ENCODE measurements at regions not wholly inside any gene's neighbourhood (a gene's known extent, or its start where the extent isn't known, plus 50 kb on each side); places are given as distances from the start of the nearest gene placed in this dataset.
A peak's percentile ranks its signal among the peaks of the same experiment; 100 is the strongest.

DNA sequence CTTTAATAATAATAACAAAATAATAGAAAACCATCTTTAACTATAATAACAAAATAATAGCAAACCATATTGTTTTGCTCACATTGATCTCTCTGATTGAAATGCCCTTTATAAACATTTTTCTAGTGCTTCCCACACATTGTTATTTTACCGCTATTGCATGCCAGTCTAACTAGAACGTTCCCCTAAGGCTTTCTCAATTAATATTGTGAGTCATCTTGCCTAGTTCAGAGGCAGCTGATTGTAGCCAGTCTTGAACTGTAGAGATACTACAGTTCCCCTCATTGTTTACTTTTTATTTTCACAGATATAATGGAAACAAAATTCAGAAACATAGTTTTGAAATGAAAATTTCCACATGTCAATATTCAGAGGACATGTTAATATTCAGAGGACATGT is 192.3 kb upstream of the ADGRL4 start:
- Histone ChIP-seq H3K27me3 (ENCODE audit: control insufficient read depth in 3 of 3, insufficient read depth in 3 of 3, low read length in 2 of 3) (no peaks in the 10 kb centered on the region), H3K9me3 (ENCODE audit: control insufficient read depth in 4 of 4, insufficient read depth in 3 of 4, low read length in 3 of 4) (no peaks in the 10 kb centered on the region), H3K4me3 (no peak overlapping the region), H3K4me1 (ENCODE audit: control insufficient read depth in 5 of 5, insufficient read depth in 5 of 5, low read length in 5 of 5) (no peaks in the 10 kb centered on the region), H3K27ac (ENCODE audit: low read depth in 1 of 2, low read length in 1 of 2) (no peak overlapping the region), H3K9ac (ENCODE audit: insufficient read depth in 1 of 2, low read length in 2 of 2) (no peak overlapping the region), H3K36me3 (ENCODE audit: control insufficient read depth in 4 of 4, insufficient read depth in 4 of 4, low read length in 4 of 4) (no peaks in the 10 kb centered on the region)
- 50 to 78% methylated on average over 2 of the region's 2 CpGs for WGBS, 2 donors
- DNase-seq (no peak), ATAC-seq (ENCODE audit: insufficient read depth, low FRiP score) (no peak)
- TF ChIP-seq, protein P1, sequence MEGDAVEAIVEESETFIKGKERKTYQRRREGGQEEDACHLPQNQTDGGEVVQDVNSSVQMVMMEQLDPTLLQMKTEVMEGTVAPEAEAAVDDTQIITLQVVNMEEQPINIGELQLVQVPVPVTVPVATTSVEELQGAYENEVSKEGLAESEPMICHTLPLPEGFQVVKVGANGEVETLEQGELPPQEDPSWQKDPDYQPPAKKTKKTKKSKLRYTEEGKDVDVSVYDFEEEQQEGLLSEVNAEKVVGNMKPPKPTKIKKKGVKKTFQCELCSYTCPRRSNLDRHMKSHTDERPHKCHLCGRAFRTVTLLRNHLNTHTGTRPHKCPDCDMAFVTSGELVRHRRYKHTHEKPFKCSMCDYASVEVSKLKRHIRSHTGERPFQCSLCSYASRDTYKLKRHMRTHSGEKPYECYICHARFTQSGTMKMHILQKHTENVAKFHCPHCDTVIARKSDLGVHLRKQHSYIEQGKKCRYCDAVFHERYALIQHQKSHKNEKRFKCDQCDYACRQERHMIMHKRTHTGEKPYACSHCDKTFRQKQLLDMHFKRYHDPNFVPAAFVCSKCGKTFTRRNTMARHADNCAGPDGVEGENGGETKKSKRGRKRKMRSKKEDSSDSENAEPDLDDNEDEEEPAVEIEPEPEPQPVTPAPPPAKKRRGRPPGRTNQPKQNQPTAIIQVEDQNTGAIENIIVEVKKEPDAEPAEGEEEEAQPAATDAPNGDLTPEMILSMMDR (IDR thresholded peaks at IDR 0.05; ENCODE audit: control extremely low read depth, extremely low read depth) = no peak

DNA sequence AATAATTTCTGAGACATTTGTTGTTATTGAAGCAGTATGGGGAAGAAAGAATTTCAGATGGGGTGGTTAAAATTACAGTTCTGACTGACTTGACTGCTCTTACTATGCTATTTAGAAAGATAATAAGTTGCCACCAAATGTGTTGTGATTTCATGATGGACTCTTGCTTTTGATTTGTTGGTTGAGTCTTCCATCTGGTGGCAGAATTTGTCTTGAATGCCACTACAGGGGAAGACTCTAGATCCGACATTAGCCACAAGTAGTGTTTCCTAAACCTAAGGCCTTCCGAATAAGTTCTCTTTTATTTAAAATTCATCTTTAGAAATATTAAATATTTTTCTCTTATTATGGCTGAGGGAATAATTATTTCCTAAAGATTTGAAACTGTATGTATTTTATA is 190.9 kb upstream of the ADGRL4 start:
- TF ChIP-seq, protein P1 (IDR thresholded peaks at IDR 0.05; ENCODE audit: control extremely low read depth, extremely low read depth) = peak; percentile 20
- H3K27me3 ChIP-seq (ENCODE audit: control insufficient read depth in 3 of 3, insufficient read depth in 3 of 3, low read length in 2 of 3) = no peaks in the 10 kb centered on the region
- peaks cover 0 to 3% (median 0%) of the 10 kb centered on the region in 5 donors for H3K4me1 ChIP-seq (ENCODE audit: control insufficient read depth in 5 of 5, insufficient read depth in 5 of 5, low read length in 5 of 5)
- no peak overlapping the region for H3K27ac ChIP-seq (ENCODE audit: low read depth in 1 of 2, low read length in 1 of 2)
- no peak overlapping the region for H3K9ac ChIP-seq (ENCODE audit: insufficient read depth in 1 of 2, low read length in 2 of 2)
- WGBS, 2 donors = 69 to 78% methylated on average over 2 of the region's 2 CpGs
- no peaks in the 10 kb centered on the region for H3K36me3 ChIP-seq (ENCODE audit: control insufficient read depth in 4 of 4, insufficient read depth in 4 of 4, low read length in 4 of 4)
- peak in 2 of 3 donors; percentile 33 to 39 for DNase-seq
- H3K9me3 ChIP-seq (ENCODE audit: control insufficient read depth in 4 of 4, insufficient read depth in 3 of 4, low read length in 3 of 4) = no peaks in the 10 kb centered on the region
- ATAC-seq (ENCODE audit: insufficient read depth, low FRiP score) = no peak
- no peak overlapping the region for H3K4me3 ChIP-seq

DNA sequence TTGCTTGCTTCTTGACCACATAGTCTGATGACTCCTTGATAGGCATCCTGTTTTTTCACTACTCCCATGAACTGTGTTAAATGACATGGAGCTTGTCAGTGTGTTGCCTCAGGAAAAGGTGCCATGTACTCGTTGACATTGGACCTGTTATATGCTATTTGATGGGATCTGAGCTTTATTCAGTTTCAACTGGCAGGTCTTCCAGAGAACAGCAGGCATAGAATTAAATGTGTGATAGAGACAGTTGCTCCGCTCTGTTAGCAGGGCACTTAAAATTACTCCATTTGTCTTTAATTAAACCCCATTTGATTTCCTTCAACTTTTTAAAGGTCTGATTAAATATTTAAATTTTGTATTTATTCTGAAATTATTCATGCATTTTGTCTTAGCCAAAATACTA is 189.7 kb upstream of the ADGRL4 start:
- WGBS, 2 donors = 89 to 91% methylated on average over 2 of the region's 2 CpGs
- no peaks in the 10 kb centered on the region for H3K36me3 ChIP-seq (ENCODE audit: control insufficient read depth in 4 of 4, insufficient read depth in 4 of 4, low read length in 4 of 4)
- TF ChIP-seq, protein P1 (IDR thresholded peaks at IDR 0.05; ENCODE audit: control extremely low read depth, extremely low read depth) = no peak
- no peak overlapping the region for H3K4me3 ChIP-seq
- ATAC-seq (ENCODE audit: insufficient read depth, low FRiP score) (no peak), DNase-seq (no peak)
- H3K27ac ChIP-seq (ENCODE audit: low read depth in 1 of 2, low read length in 1 of 2) = no peak overlapping the region
- H3K9me3 ChIP-seq (ENCODE audit: control insufficient read depth in 4 of 4, insufficient read depth in 3 of 4, low read length in 3 of 4) = no peaks in the 10 kb centered on the region
- no peak overlapping the region for H3K9ac ChIP-seq (ENCODE audit: insufficient read depth in 1 of 2, low read length in 2 of 2)
- H3K4me1 ChIP-seq (ENCODE audit: control insufficient read depth in 5 of 5, insufficient read depth in 5 of 5, low read length in 5 of 5) = peaks cover 0 to 3% (median 0%) of the 10 kb centered on the region in 5 donors
- H3K27me3 ChIP-seq (ENCODE audit: control insufficient read depth in 3 of 3, insufficient read depth in 3 of 3, low read length in 2 of 3) = no peaks in the 10 kb centered on the region

All from lung (tissue), 11 donors.